Stimulated activated CD8-positive, alpha-beta memory T cell treated with anti-CD3 and anti-CD28 coated beads, Interleukin-7, amount 100 ng/mL, for 48 hours (primary cell): ENCODE measurements at regions not wholly inside any gene's neighbourhood (a gene's known extent, or its start where the extent isn't known, plus 50 kb on each side); places are given as distances from the start of the nearest gene placed in this dataset.

Source experiments
- DNase-seq, 2 donors: peaks; one replicate each; pipeline ENCODE4 v3.0.0-alpha.2; 2020; ENCODE audit warnings: low read depth in 1 of 2; ENCODE audit errors: extremely low read depth in 1 of 2

DNA sequence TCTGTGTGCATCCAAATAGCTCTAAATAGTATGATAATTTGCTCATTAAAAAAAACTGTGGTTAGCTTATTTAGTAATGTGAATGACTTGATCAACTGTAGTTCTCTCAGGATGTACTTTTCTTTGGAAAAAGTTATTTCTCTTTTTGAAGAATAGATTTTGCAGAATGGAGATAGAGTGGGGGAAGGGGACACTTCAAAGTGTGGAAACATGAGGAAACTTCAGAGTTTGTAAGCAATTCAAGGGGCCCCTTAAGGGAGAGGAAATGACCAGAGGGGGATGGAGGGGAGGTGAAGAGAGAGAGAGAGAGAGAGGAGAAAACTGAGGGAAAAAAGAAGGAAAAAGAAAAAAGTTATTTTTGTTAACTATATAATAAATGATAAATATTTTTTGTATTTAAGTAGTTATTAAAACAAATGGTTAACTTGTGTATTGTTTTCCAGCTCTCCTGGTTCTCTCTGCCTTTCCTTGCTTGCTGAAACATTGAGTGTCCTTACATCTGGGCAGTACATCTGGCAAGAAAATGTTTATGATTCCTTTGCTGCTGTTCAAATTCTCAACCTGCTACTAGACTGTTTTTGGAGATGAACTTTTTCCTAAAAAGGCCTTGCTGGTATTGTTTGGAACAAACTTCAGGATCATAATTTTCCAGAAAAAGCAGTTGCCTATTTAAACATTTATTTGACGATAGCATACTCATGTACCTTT lies 497.5 kb upstream of the CITED2 start:
- DNase-seq = no peak

DNA sequence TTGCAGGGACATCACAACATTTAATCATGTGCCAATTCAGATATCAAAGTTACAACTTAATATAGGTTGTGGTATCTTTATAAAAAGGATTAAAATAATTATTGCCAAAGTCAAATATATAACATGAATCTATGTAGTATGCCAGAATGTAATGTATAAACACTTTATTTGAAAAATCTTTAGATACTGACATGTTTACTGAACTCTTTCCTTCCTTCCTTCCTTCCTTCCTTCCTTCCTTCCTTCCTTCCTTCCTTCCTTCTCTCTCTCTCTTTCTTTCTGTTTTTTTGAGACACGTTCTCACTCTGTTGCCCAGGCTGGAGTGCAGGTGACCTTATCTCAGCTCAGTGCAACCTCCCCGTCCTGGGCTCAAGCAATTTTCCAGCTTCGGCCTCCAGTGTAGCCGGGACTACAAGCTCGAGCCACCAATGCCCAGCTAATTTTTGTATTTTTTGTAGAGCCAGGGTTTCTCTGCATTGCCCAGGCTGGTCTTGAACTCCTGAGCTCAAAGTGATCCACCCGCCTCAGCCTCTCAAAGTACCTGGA lies 496.8 kb upstream of the CITED2 start:
- no peak for DNase-seq

- no peak for DNase-seq
These were observed 494.1 kb upstream of the CITED2 start for GRCh38 chr6:139868576-139868975.

DNA sequence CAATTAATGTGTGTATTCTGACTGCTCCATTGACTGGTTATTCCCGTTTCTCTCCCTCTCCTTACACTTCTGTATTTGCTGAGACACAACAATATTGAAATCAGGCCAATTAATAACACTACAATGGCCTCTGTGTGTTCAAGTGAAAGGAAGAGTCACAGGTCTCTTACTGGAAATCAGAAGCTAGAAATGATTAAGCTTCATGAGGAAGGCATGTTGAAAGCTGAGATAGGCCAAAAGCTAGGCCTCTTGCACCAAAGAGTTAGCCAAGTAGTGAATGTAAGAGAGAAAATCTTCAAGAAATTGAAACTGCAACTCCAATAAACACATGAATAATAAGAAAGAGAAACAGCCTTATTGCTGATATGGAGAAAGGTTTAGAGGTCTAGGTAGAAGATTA lies 489.5 kb upstream of the CITED2 start:
- DNase-seq = no peak

GRCh38 chr6:139863346-139863745 lies 488.9 kb upstream of the CITED2 start:
- DNase-seq = no peak

GRCh38 chr6:139862311-139862710 lies 487.9 kb upstream of the CITED2 start:
- no peak for DNase-seq

DNA sequence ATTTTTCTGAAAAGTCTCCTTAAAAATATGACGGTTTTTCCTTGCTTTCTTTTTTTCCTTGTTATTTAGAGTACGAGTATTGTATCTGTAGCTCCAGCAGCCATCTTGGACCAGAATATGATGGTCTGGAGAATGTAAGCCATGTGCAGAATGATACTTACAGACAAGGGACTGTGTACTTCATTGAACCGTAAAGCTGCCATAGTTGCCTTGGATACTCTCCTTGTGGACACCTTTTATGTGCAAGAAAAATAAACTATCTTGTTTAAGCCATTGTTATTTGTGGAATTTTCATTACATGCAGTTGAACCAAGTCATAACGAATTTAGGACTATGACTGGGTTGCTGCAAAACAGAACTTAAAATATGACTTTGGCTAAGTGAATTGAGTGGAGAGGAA lies 485.8 kb upstream of the CITED2 start:
- no peak for DNase-seq

GRCh38 chr6:139858429-139858828 lies 484.0 kb upstream of the CITED2 start:
- no peak for DNase-seq

- no peak for DNase-seq
These were observed 482.7 kb upstream of the CITED2 start for GRCh38 chr6:139857143-139857542.

DNA sequence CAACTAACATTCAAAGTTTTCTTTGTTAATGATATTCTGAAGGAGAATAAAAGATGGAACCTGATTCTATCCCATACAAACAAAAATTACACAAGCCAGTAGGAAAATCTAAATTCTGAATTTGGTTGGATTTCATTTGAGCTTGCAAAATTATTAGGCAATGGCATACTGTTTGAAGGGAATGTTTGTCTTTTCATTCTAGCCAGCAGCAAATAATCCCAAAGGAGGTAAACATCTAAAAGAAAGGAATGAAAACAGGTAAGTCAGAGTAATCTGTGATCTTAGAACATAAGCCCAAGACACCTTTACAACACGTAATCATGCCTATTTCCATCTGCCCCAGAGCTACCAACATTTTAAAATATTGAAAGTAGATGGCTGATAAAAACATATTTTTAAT lies 482.1 kb upstream of the CITED2 start:
- DNase-seq = no peak

DNA sequence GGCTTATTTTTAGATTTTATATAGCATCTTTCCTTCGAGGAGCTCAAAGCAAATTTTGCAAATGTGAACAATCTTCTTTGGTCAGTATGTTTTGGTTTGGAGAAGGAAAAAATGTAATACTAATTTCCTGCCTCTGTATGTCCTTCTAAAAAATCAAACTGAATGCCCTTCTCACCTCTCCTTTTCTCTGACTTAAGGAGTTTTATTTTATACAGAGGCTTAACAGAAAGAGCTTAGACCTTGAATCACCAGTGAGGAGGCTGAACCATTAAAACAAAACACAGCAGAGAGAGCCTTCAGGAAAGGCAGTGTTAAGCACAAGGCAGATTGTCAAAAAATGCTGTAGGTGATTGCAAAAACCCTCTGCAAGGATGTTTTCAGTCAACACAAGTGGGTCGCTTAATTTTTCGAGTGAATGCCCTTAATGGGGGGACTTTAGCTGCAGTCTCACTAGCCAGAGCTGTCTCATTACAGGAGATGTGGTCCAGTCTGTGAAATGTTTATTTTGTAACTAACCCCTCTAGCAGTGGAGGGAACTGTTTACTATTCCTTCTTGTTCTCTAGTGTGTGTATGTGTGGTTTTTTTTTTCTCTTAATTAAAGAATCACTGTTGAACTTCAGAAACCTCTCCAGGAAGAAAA lies 481.3 kb upstream of the CITED2 start:
- DNase-seq = no peak

DNA sequence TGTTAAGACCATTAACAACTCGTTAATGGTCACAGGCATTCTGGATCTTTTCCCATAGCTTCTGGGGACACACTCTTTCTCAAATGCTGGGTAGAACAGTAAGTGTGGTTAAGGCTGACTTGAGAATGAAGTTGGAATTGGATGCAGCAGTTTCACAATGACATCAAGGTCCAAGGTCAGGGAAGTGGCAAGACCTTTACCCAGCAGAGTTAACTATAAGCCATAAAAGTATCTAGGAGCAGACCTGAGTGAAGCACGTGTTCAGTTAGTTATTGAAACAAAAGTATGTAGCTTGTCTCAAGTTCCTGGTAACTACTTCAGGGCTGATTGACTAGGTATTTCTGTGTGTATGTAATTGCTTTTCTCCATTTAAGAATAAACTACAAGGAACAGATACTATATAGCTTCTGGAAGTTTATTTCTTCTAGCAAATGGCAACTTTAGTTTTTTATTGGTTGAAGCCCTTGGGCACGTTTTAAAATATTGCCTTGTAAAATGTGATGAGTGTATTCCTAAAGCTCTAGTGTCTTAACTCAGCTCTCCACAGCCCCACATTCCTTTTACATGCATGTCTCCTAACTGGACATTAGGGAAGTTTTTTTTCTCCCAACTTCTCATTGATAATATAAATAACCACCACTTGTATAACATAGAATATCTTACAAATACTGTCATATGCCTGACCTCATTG lies 479.0 kb upstream of the CITED2 start:
- no peak for DNase-seq

- no peak for DNase-seq
These were observed 478.2 kb upstream of the CITED2 start for GRCh38 chr6:139852488-139853140.

GRCh38 chr6:139852067-139852466 lies 477.6 kb upstream of the CITED2 start:
- DNase-seq = no peak

DNA sequence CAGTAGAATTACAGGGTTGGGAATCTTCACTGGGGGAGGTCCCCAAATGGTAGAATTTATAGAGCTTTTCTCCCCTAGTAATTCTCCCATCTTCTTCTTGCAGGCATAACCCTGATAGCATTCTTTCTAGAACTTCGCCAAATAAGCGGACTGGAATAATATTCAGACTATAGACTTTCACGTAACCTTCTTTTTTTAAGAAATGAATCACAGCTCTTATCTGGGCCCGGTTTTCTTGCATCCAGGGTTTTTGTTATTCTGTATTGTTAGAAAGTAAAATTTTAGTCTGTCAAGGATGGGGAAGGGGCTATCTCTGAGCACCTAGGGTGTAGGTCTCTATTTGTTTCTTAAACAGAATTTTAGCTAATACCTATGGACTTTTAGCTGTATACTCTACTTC lies 476.8 kb upstream of the CITED2 start:
- DNase-seq = no peak

DNA sequence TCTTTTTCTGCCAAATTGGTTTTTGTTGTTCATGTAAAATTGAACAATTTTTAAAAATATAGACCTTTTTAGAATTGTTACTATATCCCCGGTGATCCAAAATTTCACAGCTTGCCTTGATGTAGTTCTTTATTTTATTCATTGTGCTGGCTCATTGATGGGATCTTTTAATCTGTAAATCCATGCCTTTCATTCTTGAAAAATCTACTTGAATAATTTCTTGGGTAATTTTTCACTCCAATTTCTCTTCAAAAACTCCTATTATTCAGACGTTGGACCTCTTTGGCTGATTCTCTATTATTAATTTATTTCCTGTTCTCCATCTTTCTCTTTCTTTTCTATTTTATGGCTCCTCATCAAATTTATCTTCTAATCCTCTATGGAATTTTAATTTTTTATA lies 476.1 kb upstream of the CITED2 start:
- DNase-seq = no peak

DNA sequence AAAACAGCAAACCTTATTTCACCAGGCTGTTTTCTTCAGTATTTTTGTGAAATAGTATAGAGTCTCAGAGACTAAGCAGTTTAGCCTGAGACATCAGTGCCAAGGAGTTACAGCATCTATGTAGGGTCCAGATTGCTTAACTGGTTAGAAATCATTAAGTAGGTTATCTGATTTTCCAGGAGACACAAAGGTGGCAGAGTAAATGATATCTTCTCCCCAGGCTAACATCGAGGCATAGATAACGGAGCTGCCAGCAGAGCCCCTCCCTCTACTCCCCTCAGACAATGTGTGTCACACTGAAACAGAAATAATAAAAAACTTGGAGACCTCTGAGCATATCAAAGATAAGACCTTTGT lies 473.0 kb upstream of the CITED2 start:
- DNase-seq = no peak

- DNase-seq = no peak
These were observed 472.3 kb upstream of the CITED2 start for GRCh38 chr6:139846538-139847456.

DNA sequence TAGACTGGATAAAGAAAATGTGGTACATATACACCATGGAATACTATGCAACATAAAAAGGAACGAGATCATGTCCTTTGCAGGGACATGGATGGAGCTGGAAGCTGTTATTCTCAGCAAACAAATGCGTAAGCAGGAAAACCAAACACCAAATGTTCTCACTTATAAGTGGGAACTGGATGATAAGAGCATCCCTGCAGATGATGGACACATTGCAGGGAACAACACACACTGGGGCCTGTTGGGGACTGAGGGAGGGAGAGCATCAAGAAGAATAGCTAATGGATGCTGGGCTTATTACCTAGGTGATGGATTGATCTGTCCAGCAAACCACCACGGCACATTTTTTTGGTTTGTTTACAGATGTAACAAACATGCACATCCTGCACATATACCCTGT lies 470.5 kb upstream of the CITED2 start:
- no peak for DNase-seq

DNA sequence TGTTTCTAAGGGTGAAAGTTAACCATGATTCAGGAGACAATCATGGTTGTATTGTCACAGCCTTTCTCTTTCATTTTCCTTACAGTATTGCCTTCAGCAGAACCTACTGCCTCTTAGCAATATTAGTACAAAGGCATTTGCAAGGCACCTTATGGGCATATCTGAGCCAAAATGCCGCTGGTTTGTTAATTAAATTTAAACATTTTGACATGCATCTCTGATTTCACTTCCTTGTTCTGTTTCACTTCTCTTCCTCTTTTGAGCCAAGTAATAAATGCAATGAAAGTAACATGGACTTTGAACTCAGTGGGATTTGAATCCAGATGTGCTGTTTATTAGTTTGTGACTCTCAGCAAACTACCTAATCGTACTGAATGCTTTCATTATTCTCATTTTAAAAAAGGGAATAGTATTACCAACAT lies 467.4 kb upstream of the CITED2 start:
- DNase-seq = no peak
